Astrocyte (in vitro differentiated cells and primary cell): ENCODE measurements at regions not wholly inside any gene's neighbourhood (a gene's known extent, or its start where the extent isn't known, plus 50 kb on each side); places are given as distances from the start of the nearest gene placed in this dataset.

Experiments
- DNase-seq: peaks from one replicate; pipeline ENCODE4 v3.0.0-alpha.2; 2010; ENCODE audit warnings: low read depth
- FAIRE-seq: peaks from 2 replicates; lab custom pipeline; 2011; peaks lifted over from hg19 to GRCh38; lab: Jason Lieb, UNC
- H2AFZ ChIP-seq: 2 replicates; pipeline ENCODE4 v1.6.0; 2012; ENCODE audit warnings: low read depth, low read length, inconsistent platforms
- H3K27ac ChIP-seq: 2 replicates; pipeline ENCODE4 v1.5.1; 2011; ENCODE audit warnings: low read depth, low read length, inconsistent platforms
- H3K27me3 ChIP-seq: 2 replicates; pipeline ENCODE4 v1.6.0; 2011; ENCODE audit warnings: low read length, inconsistent platforms; ENCODE audit not compliant: insufficient read depth
- H3K36me3 ChIP-seq: 2 replicates; pipeline ENCODE4 v1.5.1; 2011; ENCODE audit warnings: low read length, inconsistent platforms; ENCODE audit not compliant: insufficient read depth
- H3K4me1 ChIP-seq: 2 replicates; pipeline ENCODE4 v1.5.1; 2011; ENCODE audit warnings: low read length, inconsistent platforms; ENCODE audit not compliant: insufficient read depth
- H3K4me2 ChIP-seq: 2 replicates; pipeline ENCODE4 v1.6.0; 2012; ENCODE audit warnings: low read length, inconsistent platforms
- H3K4me3 ChIP-seq: 2 replicates; pipeline ENCODE4 v1.5.1; 2011; ENCODE audit warnings: low read depth, mild to moderate bottlenecking, low read length, inconsistent platforms; ENCODE audit not compliant: insufficient read depth
- H3K79me2 ChIP-seq: 2 replicates; pipeline ENCODE4 v1.6.0; 2012; ENCODE audit warnings: mild to moderate bottlenecking, low read length, inconsistent platforms; ENCODE audit not compliant: insufficient read depth
- H3K9ac ChIP-seq: 2 replicates; pipeline ENCODE4 v1.6.0; 2012; ENCODE audit warnings: mild to moderate bottlenecking, low read length, inconsistent platforms
- H3K9me3 ChIP-seq: 2 replicates; pipeline ENCODE4 v1.5.1; 2012; ENCODE audit warnings: low read depth, mild to moderate bottlenecking, low read length, inconsistent platforms; ENCODE audit not compliant: insufficient read depth
- H4K20me1 ChIP-seq: 2 replicates; pipeline ENCODE4 v1.6.0; 2012; ENCODE audit warnings: low read length, inconsistent platforms; ENCODE audit not compliant: insufficient read depth
- H3K27ac Mint-ChIP-seq: one replicate; pipeline ENCODE4 v1.8.0; 2021; ENCODE audit warnings: mild to moderate bottlenecking, mixed read lengths; ENCODE audit not compliant: unreplicated experiment
- H3K27me3 Mint-ChIP-seq: one replicate; pipeline ENCODE4 v1.8.0; 2021; ENCODE audit warnings: low read depth, mixed read lengths; ENCODE audit not compliant: unreplicated experiment
- H3K36me3 Mint-ChIP-seq: one replicate; pipeline ENCODE4 v1.8.0; 2021; ENCODE audit warnings: low read depth, mixed read lengths; ENCODE audit not compliant: unreplicated experiment
- H3K4me1 Mint-ChIP-seq: one replicate; pipeline ENCODE4 v1.8.0; 2021; ENCODE audit warnings: low read depth, mixed read lengths; ENCODE audit not compliant: unreplicated experiment
- H3K4me3 Mint-ChIP-seq: one replicate; pipeline ENCODE4 v1.8.0; 2021; ENCODE audit warnings: mild to moderate bottlenecking, moderate library complexity, mixed read lengths; ENCODE audit not compliant: unreplicated experiment
- H3K9me3 Mint-ChIP-seq: one replicate; pipeline ENCODE4 v1.8.0; 2021; ENCODE audit warnings: mild to moderate bottlenecking, mixed read lengths; ENCODE audit not compliant: unreplicated experiment
- CTCF ChIP-seq: IDR thresholded peaks from 2 replicates; pipeline ENCODE4 v1.5.1; 2011; ENCODE audit warnings: low read depth, mild to moderate bottlenecking, inconsistent platforms, low read length, moderate library complexity; ENCODE audit not compliant: insufficient read depth
- EZH2 ChIP-seq: IDR thresholded peaks from 2 replicates; pipeline ENCODE4 v1.6.1; 2012; ENCODE audit warnings: mild to moderate bottlenecking, low read length, inconsistent platforms; ENCODE audit not compliant: insufficient read depth

DNA sequence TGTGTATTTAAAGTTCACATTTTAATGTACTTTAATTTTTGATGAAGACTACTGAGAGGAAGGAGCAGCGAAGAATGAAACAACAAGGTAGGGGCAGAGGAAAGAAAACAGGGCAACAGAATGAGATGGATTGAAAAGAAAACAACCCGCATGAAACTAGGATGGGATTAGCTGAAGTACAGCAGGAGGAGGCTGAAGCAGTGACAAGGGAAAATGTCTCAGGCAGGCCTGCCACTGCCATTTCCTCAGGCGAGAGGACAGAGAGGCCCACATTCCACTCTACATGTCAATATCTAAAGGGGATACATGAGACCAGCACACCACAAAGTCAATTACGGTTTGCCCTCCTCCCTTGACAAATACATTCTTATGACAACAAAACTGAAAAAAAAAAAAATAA lies 1703.2 kb downstream of the EFNB2 start:
- DNase-seq (no peak), FAIRE-seq (no peak)
- Mint-ChIP-seq H3K4me3 (no peak overlapping the region), H3K9me3 (no peaks in the 10 kb centered on the region), H3K36me3 (no peaks in the 10 kb centered on the region), H3K27ac (no peak overlapping the region), H3K4me1 (no peaks in the 10 kb centered on the region), H3K27me3 (no peaks in the 10 kb centered on the region)
- H3K79me2 ChIP-seq, result no peaks in the 10 kb centered on the region
- H3K36me3 ChIP-seq, result no peaks in the 10 kb centered on the region
- no peak overlapping the region for H3K4me3 ChIP-seq
- H3K27ac ChIP-seq, result no peak overlapping the region
- H3K4me1 ChIP-seq, result no peaks in the 10 kb centered on the region
- H3K9ac ChIP-seq, result no peak overlapping the region
- no peaks in the 10 kb centered on the region for H3K27me3 ChIP-seq
- no peak overlapping the region for H2AFZ ChIP-seq
- TF ChIP-seq EZH2 (no peak), CTCF (no peak)
- no peak overlapping the region for H3K4me2 ChIP-seq
- H3K9me3 ChIP-seq, result no peaks in the 10 kb centered on the region
- H4K20me1 ChIP-seq, result no peaks in the 10 kb centered on the region

GRCh38 chr13:104831831-104832230 lies 1703.6 kb downstream of the EFNB2 start:
- H3K27me3 Mint-ChIP-seq, result no peaks in the 10 kb centered on the region
- H3K36me3 ChIP-seq, result no peaks in the 10 kb centered on the region
- no peak overlapping the region for H3K27ac ChIP-seq
- no peak for FAIRE-seq
- H3K4me2 ChIP-seq, result no peak overlapping the region
- H3K4me3 Mint-ChIP-seq, result no peak overlapping the region
- no peak for TF ChIP-seq CTCF
- TF ChIP-seq EZH2, result no peak
- no peaks in the 10 kb centered on the region for H3K9me3 Mint-ChIP-seq
- H3K79me2 ChIP-seq, result no peaks in the 10 kb centered on the region
- no peaks in the 10 kb centered on the region for H3K36me3 Mint-ChIP-seq
- H3K4me1 ChIP-seq, result no peaks in the 10 kb centered on the region
- no peak overlapping the region for H3K9ac ChIP-seq
- no peak for DNase-seq
- H3K27ac Mint-ChIP-seq, result no peak overlapping the region
- no peak overlapping the region for H2AFZ ChIP-seq
- H3K4me3 ChIP-seq, result no peak overlapping the region
- H3K9me3 ChIP-seq, result no peaks in the 10 kb centered on the region
- H3K27me3 ChIP-seq, result no peaks in the 10 kb centered on the region
- no peaks in the 10 kb centered on the region for H4K20me1 ChIP-seq
- no peaks in the 10 kb centered on the region for H3K4me1 Mint-ChIP-seq

DNA sequence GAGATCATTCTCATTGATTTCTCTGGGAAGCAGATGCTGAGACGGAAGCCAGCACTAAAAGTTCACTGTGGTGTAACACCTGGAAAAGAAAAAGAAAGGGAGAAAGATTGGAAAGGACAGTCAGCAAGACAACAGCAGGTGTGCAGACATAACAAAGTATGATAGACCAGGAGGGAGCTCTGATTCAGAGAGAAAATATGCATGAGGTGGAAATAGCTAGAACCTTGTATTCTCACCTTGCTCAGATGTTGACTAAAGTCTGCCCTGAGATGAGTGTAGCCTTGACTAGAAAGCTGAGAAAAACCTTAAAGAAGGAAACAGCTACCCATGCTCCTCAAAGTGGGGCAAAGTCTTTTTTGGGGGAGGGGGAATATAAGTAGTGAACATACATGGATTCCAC lies 1711.8 kb downstream of the EFNB2 start:
- Histone ChIP-seq H3K4me3 (no peak overlapping the region), H3K36me3 (no peaks in the 10 kb centered on the region), H3K4me2 (no peak overlapping the region), H4K20me1 (no peaks in the 10 kb centered on the region), H3K27me3 (no peaks in the 10 kb centered on the region), H3K4me1 (no peaks in the 10 kb centered on the region), H3K9me3 (no peaks in the 10 kb centered on the region), H2AFZ (no peak overlapping the region), H3K9ac (no peak overlapping the region), H3K79me2 (no peaks in the 10 kb centered on the region), H3K27ac (no peak overlapping the region)
- Mint-ChIP-seq H3K36me3 (no peaks in the 10 kb centered on the region), H3K27ac (no peak overlapping the region), H3K4me1 (no peaks in the 10 kb centered on the region), H3K27me3 (no peaks in the 10 kb centered on the region), H3K9me3 (no peaks in the 10 kb centered on the region), H3K4me3 (no peak overlapping the region)
- FAIRE-seq, result no peak
- no peak for DNase-seq
- no peak for TF ChIP-seq EZH2
- TF ChIP-seq CTCF, result no peak
